ENCODE measurements at regions not wholly inside any gene's neighbourhood (a gene's known extent, or its start where the extent isn't known, plus 50 kb on each side); places are given as distances from the start of the nearest gene placed in this dataset.

GRCh38 chr3:77786216-77786615 lies 746.3 kb downstream of the ROBO2 start:
- TF ChIP-seq CTCF (IDR thresholded peaks at IDR 0.05) (no peak), POLR2A (IDR thresholded peaks at IDR 0.05) (no peak)

Data from adrenal gland (tissue), 5 donors.